WTC11 (cell line): ENCODE measurements at regions not wholly inside any gene's neighbourhood (a gene's known extent, or its start where the extent isn't known, plus 50 kb on each side); places are given as distances from the start of the nearest gene placed in this dataset.

Experiments
- ATAC-seq: fragments of 200-7000 bp; cut with Tn5 transposase; 2 replicates; pipeline ENCODE4 v1.10.0; 2021; ENCODE audit warnings: mild to moderate bottlenecking, moderate library complexity
- CTCF ChIA-PET: fragments of 300-600 bp; sonication (Branson Sonifier 250); formaldehyde crosslinking; loops from one replicate; lab custom pipeline; 2021; ENCODE audit warnings: antibody characterized with exemption; lab: Charles Lee
- POLR2A ChIA-PET: fragments of 350-600 bp; sonication (Branson Sonifier 250); formaldehyde crosslinking; loops from one replicate; lab custom pipeline; 2021; ENCODE audit warnings: antibody characterized with exemption; lab: Charles Lee
- DNase-seq: peaks from one replicate; pipeline ENCODE4 v3.0.0; 2021; ENCODE audit warnings: low spot score
- H3K27ac Mint-ChIP-seq: 2 replicates; pipeline ENCODE4 v1.8.0; 2021; ENCODE audit warnings: mixed read lengths
- H3K27me3 Mint-ChIP-seq: 2 replicates; pipeline ENCODE4 v1.8.0; 2021; ENCODE audit warnings: low read depth, mild to moderate bottlenecking, moderate library complexity, mixed read lengths
- H3K36me3 Mint-ChIP-seq: 2 replicates; pipeline ENCODE4 v1.8.0; 2021; ENCODE audit warnings: mixed read lengths
- H3K4me1 Mint-ChIP-seq: 2 replicates; pipeline ENCODE4 v1.8.0; 2022; ENCODE audit warnings: mixed read lengths
- H3K4me3 Mint-ChIP-seq: 2 replicates; pipeline ENCODE4 v1.8.0; 2021; ENCODE audit warnings: mild to moderate bottlenecking, moderate library complexity, mixed read lengths
- H3K9me3 Mint-ChIP-seq: 2 replicates; pipeline ENCODE4 v1.8.0; 2021; ENCODE audit warnings: mixed read lengths
- ELF4 ChIP-seq: sonication (generic); formaldehyde crosslinking; IDR thresholded peaks from 2 replicates; pipeline ENCODE4 v1.8.1; 2022; ENCODE audit warnings: low read depth, mild to moderate bottlenecking, moderate library complexity, missing genetic modification reagents
- EMX1 ChIP-seq: fragments of 250-450 bp; sonication (Bioruptor Pico); IDR thresholded peaks from 2 replicates; pipeline ENCODE4 v1.8.0; 2021; ENCODE audit warnings: mild to moderate bottlenecking
- FOXJ3 ChIP-seq: sonication (generic); formaldehyde crosslinking; IDR thresholded peaks from 2 replicates; pipeline ENCODE4 v1.9.0; 2021; ENCODE audit warnings: missing genetic modification reagents, mild to moderate bottlenecking, borderline replicate concordance
- FOXK1 ChIP-seq: sonication (generic); formaldehyde crosslinking; IDR thresholded peaks from 2 replicates; pipeline ENCODE4 v1.8.0; 2022; ENCODE audit warnings: mild to moderate bottlenecking, moderate library complexity, missing genetic modification reagents
- HMGA2 ChIP-seq: fragments of 250-450 bp; sonication (Bioruptor Pico); IDR thresholded peaks from 2 replicates; pipeline ENCODE4 v1.4.0; 2021; ENCODE audit warnings: mild to moderate bottlenecking, moderate library complexity
- MXD4 ChIP-seq: fragments of 250-450 bp; sonication (Bioruptor Pico); IDR thresholded peaks from 2 replicates; pipeline ENCODE4 v1.8.0; 2021; ENCODE audit warnings: mild to moderate bottlenecking, moderate library complexity, borderline replicate concordance
- NFATC4 ChIP-seq: fragments of 250-450 bp; sonication (Bioruptor Pico); IDR thresholded peaks from 2 replicates; pipeline ENCODE4 v1.9.0; 2021; ENCODE audit warnings: mild to moderate bottlenecking
- NR2C2 ChIP-seq: sonication (generic); formaldehyde crosslinking; IDR thresholded peaks from 2 replicates; pipeline ENCODE4 v1.8.0; 2022; ENCODE audit warnings: mild to moderate bottlenecking, missing genetic modification reagents
- OVOL2 ChIP-seq: fragments of 250-450 bp; sonication (Bioruptor Pico); IDR thresholded peaks from 2 replicates; pipeline ENCODE4 v1.9.0; 2021; ENCODE audit warnings: mild to moderate bottlenecking, borderline replicate concordance
- RELA ChIP-seq: sonication (generic); formaldehyde crosslinking; IDR thresholded peaks from 2 replicates; pipeline ENCODE4 v1.8.1; 2022; ENCODE audit warnings: missing genetic modification reagents, mild to moderate bottlenecking, borderline replicate concordance
- ZNF138 ChIP-seq: sonication (generic); formaldehyde crosslinking; conservative IDR thresholded peaks from 2 replicates; pipeline ENCODE4 v1.8.1; 2022; ENCODE audit warnings: mild to moderate bottlenecking, moderate library complexity, missing genetic modification reagents
- ZNF317 ChIP-seq: sonication (generic); formaldehyde crosslinking; IDR thresholded peaks from 2 replicates; pipeline ENCODE4 v1.8.1; 2023; ENCODE audit warnings: low read depth, mild to moderate bottlenecking, moderate library complexity, missing genetic modification reagents, borderline replicate concordance
- ZNF423 ChIP-seq: fragments of 250-450 bp; sonication (Bioruptor Pico); IDR thresholded peaks from 2 replicates; pipeline ENCODE4 v2.1.2; 2022; ENCODE audit warnings: mild to moderate bottlenecking, moderate library complexity
- TF ChIP-seq, protein P1 (sequence below): fragments of 250-450 bp; sonication (Bioruptor Pico); IDR thresholded peaks from 2 replicates; pipeline ENCODE4 v1.9.0; 2021; ENCODE audit warnings: moderate library complexity, mild to moderate bottlenecking, inconsistent platforms, borderline replicate concordance
- TF ChIP-seq, protein P2 (sequence below): sonication (generic); formaldehyde crosslinking; IDR thresholded peaks from 2 replicates; pipeline ENCODE4 v1.8.1; 2023; ENCODE audit warnings: mild to moderate bottlenecking, missing genetic modification reagents, borderline replicate concordance
- TF ChIP-seq, protein P3 (sequence below): sonication (generic); formaldehyde crosslinking; IDR thresholded peaks from 2 replicates; pipeline ENCODE4 v1.8.1; 2022; ENCODE audit warnings: mild to moderate bottlenecking, missing genetic modification reagents, moderate library complexity, borderline replicate concordance
- TF ChIP-seq, protein P4 (sequence below): sonication (generic); formaldehyde crosslinking; IDR thresholded peaks from 2 replicates; pipeline ENCODE4 v1.8.0; 2022; ENCODE audit warnings: mild to moderate bottlenecking, missing genetic modification reagents
- TF ChIP-seq, protein P5 (sequence below): sonication (generic); formaldehyde crosslinking; IDR thresholded peaks from 2 replicates; pipeline ENCODE4 v1.8.1; 2022; ENCODE audit warnings: low read depth, missing genetic modification reagents, borderline replicate concordance
- TF ChIP-seq, protein P6 (sequence below): sonication (generic); formaldehyde crosslinking; IDR thresholded peaks from 2 replicates; pipeline ENCODE4 v1.8.0; 2023; ENCODE audit warnings: missing genetic modification reagents, mild to moderate bottlenecking, borderline replicate concordance
- TF ChIP-seq, protein P7 (sequence below): fragments of 250-450 bp; sonication (Bioruptor Pico); IDR thresholded peaks from 2 replicates; pipeline ENCODE4 v1.8.0; 2021; ENCODE audit warnings: mild to moderate bottlenecking

DNA sequence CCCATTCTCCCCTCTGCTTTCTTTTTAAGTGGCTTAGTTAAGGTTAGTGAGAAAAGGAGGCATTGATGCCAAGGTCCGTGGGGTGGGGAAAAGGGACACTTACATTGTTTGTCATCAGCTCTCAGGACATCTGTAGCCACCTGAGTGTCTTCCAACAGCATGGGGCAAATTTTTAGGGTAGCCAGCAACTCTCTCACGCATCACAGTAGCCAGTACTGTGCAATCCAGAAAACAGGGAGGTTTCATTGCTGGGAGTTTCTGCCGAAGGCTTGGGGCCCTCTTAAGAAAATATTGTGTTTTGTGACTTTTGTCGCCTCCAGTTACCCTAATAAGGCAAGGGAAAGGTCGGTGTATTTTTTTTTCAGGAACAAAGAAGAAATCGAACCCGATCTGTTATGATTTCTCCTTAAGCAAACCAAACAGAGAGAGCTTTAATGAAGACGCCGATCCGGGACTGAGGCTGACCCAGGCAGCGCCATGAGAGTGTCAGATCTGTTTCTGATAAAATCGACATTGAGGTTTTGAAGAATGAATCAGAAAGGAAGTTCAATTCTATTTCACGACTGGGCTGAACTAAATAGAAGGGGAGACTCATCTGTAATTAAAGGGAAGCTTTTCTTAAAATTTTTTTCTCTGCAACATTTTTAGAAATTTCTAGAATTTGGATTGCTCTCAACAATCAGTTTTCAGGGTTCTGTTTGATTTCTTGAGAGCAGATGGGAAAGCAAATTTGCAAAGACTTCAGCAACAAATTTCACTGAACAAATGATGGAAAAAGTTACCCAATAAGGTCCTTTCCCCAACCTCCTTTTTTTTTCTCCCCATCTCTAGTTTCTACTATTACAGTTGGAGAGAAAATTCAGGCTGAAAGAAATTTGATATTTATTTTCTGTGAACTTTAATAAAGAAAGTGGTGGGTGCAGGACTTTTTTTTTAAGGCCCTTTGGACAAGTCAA lies 144.7 kb upstream of the IRX3 start:
- ChIA-PET POLR2A (no interaction called here), CTCF (no interaction called here)
- peaks cover 20% of the 10 kb centered on the region for H3K9me3 Mint-ChIP-seq
- ATAC-seq (no peak), DNase-seq (no peak)
- H3K4me3 Mint-ChIP-seq, result no peak overlapping the region
- no peak overlapping the region; the same call in 1 of the 2 replicates for H3K27ac Mint-ChIP-seq
- peaks cover 13% of the 10 kb centered on the region for H3K4me1 Mint-ChIP-seq
- H3K36me3 Mint-ChIP-seq, result peaks cover 3% of the 10 kb centered on the region; the same call in 1 of the 2 replicates
- peaks cover 32% of the 10 kb centered on the region for H3K27me3 Mint-ChIP-seq
- TF ChIP-seq, protein P1, sequence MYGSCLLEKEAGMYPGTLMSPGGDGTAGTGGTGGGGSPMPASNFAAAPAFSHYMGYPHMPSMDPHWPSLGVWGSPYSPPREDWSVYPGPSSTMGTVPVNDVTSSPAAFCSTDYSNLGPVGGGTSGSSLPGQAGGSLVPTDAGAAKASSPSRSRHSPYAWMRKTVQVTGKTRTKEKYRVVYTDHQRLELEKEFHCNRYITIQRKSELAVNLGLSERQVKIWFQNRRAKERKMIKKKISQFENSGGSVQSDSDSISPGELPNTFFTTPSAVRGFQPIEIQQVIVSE (CRISPR knock-in tag), result no peak
- TF ChIP-seq MXD4 (CRISPR knock-in tag), result no peak
- TF ChIP-seq, protein P2, sequence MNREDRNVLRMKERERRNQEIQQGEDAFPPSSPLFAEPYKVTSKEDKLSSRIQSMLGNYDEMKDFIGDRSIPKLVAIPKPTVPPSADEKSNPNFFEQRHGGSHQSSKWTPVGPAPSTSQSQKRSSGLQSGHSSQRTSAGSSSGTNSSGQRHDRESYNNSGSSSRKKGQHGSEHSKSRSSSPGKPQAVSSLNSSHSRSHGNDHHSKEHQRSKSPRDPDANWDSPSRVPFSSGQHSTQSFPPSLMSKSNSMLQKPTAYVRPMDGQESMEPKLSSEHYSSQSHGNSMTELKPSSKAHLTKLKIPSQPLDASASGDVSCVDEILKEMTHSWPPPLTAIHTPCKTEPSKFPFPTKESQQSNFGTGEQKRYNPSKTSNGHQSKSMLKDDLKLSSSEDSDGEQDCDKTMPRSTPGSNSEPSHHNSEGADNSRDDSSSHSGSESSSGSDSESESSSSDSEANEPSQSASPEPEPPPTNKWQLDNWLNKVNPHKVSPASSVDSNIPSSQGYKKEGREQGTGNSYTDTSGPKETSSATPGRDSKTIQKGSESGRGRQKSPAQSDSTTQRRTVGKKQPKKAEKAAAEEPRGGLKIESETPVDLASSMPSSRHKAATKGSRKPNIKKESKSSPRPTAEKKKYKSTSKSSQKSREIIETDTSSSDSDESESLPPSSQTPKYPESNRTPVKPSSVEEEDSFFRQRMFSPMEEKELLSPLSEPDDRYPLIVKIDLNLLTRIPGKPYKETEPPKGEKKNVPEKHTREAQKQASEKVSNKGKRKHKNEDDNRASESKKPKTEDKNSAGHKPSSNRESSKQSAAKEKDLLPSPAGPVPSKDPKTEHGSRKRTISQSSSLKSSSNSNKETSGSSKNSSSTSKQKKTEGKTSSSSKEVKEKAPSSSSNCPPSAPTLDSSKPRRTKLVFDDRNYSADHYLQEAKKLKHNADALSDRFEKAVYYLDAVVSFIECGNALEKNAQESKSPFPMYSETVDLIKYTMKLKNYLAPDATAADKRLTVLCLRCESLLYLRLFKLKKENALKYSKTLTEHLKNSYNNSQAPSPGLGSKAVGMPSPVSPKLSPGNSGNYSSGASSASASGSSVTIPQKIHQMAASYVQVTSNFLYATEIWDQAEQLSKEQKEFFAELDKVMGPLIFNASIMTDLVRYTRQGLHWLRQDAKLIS (CRISPR knock-in tag), result no peak
- TF ChIP-seq, protein P3, sequence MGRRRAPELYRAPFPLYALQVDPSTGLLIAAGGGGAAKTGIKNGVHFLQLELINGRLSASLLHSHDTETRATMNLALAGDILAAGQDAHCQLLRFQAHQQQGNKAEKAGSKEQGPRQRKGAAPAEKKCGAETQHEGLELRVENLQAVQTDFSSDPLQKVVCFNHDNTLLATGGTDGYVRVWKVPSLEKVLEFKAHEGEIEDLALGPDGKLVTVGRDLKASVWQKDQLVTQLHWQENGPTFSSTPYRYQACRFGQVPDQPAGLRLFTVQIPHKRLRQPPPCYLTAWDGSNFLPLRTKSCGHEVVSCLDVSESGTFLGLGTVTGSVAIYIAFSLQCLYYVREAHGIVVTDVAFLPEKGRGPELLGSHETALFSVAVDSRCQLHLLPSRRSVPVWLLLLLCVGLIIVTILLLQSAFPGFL (CRISPR knock-in tag), result no peak
- TF ChIP-seq, protein P4, sequence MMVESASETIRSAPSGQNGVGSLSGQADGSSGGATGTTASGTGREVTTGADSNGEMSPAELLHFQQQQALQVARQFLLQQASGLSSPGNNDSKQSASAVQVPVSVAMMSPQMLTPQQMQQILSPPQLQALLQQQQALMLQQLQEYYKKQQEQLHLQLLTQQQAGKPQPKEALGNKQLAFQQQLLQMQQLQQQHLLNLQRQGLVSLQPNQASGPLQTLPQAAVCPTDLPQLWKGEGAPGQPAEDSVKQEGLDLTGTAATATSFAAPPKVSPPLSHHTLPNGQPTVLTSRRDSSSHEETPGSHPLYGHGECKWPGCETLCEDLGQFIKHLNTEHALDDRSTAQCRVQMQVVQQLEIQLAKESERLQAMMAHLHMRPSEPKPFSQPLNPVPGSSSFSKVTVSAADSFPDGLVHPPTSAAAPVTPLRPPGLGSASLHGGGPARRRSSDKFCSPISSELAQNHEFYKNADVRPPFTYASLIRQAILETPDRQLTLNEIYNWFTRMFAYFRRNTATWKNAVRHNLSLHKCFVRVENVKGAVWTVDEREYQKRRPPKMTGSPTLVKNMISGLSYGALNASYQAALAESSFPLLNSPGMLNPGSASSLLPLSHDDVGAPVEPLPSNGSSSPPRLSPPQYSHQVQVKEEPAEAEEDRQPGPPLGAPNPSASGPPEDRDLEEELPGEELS (CRISPR knock-in tag), result no peak
- no peak for TF ChIP-seq ZNF138 (CRISPR knock-in tag)
- TF ChIP-seq, protein P5, sequence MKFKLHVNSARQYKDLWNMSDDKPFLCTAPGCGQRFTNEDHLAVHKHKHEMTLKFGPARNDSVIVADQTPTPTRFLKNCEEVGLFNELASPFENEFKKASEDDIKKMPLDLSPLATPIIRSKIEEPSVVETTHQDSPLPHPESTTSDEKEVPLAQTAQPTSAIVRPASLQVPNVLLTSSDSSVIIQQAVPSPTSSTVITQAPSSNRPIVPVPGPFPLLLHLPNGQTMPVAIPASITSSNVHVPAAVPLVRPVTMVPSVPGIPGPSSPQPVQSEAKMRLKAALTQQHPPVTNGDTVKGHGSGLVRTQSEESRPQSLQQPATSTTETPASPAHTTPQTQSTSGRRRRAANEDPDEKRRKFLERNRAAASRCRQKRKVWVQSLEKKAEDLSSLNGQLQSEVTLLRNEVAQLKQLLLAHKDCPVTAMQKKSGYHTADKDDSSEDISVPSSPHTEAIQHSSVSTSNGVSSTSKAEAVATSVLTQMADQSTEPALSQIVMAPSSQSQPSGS, result no peak
- no peak for TF ChIP-seq EMX1 (CRISPR knock-in tag)
- no peak for TF ChIP-seq RELA (CRISPR knock-in tag)
- no peak for TF ChIP-seq NR2C2 (CRISPR knock-in tag)
- TF ChIP-seq FOXJ3, result no peak
- no peak for TF ChIP-seq HMGA2 (CRISPR knock-in tag)
- TF ChIP-seq ZNF423 (CRISPR knock-in tag), result no peak
- TF ChIP-seq, protein P6, sequence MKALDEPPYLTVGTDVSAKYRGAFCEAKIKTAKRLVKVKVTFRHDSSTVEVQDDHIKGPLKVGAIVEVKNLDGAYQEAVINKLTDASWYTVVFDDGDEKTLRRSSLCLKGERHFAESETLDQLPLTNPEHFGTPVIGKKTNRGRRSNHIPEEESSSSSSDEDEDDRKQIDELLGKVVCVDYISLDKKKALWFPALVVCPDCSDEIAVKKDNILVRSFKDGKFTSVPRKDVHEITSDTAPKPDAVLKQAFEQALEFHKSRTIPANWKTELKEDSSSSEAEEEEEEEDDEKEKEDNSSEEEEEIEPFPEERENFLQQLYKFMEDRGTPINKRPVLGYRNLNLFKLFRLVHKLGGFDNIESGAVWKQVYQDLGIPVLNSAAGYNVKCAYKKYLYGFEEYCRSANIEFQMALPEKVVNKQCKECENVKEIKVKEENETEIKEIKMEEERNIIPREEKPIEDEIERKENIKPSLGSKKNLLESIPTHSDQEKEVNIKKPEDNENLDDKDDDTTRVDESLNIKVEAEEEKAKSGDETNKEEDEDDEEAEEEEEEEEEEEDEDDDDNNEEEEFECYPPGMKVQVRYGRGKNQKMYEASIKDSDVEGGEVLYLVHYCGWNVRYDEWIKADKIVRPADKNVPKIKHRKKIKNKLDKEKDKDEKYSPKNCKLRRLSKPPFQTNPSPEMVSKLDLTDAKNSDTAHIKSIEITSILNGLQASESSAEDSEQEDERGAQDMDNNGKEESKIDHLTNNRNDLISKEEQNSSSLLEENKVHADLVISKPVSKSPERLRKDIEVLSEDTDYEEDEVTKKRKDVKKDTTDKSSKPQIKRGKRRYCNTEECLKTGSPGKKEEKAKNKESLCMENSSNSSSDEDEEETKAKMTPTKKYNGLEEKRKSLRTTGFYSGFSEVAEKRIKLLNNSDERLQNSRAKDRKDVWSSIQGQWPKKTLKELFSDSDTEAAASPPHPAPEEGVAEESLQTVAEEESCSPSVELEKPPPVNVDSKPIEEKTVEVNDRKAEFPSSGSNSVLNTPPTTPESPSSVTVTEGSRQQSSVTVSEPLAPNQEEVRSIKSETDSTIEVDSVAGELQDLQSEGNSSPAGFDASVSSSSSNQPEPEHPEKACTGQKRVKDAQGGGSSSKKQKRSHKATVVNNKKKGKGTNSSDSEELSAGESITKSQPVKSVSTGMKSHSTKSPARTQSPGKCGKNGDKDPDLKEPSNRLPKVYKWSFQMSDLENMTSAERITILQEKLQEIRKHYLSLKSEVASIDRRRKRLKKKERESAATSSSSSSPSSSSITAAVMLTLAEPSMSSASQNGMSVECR (CRISPR knock-in tag), result no peak
- TF ChIP-seq NFATC4 (CRISPR knock-in tag), result no peak
- TF ChIP-seq OVOL2, result no peak
- TF ChIP-seq FOXK1 (CRISPR knock-in tag), result no peak
- no peak for TF ChIP-seq ELF4 (CRISPR knock-in tag)
- TF ChIP-seq ZNF317 (CRISPR knock-in tag), result no peak
- TF ChIP-seq, protein P7, sequence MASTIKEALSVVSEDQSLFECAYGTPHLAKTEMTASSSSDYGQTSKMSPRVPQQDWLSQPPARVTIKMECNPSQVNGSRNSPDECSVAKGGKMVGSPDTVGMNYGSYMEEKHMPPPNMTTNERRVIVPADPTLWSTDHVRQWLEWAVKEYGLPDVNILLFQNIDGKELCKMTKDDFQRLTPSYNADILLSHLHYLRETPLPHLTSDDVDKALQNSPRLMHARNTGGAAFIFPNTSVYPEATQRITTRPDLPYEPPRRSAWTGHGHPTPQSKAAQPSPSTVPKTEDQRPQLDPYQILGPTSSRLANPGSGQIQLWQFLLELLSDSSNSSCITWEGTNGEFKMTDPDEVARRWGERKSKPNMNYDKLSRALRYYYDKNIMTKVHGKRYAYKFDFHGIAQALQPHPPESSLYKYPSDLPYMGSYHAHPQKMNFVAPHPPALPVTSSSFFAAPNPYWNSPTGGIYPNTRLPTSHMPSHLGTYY (CRISPR knock-in tag), result no peak
